HG03103 (cell line): ENCODE measurements at regions not wholly inside any gene's neighbourhood (a gene's known extent, or its start where the extent isn't known, plus 50 kb on each side); places are given as distances from the start of the nearest gene placed in this dataset.

Experiments
- ATAC-seq: cut with Tn5 transposase; IDR thresholded peaks from one replicate; pipeline ENCODE4 v1.9.1; 2021; ENCODE audit warnings: low read depth; ENCODE audit not compliant: unreplicated experiment

GRCh38 chr5:35325836-35326235 lies 95.5 kb upstream of the PRLR start:
- no peak for ATAC-seq

DNA sequence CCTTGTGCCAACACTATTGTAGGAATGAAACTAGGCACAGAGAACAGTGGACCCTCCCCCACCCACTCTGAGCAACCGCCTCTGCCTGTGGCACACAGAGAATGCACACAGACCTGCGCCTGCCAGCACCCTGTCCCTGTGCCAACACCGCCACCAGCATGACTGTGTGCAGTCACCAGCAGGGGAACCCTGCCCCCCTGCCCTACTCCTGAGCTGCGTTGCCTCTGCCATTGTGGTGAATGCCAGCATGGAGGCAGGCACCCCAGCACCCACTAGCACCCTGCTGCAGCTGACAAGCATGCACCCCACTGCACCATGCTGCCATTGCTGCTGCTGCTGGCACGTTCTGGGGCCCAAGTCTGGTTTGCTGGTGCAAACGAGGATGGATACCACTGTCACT lies 94.4 kb upstream of the PRLR start:
- no peak for ATAC-seq

- ATAC-seq, result no peak
These were observed 93.9 kb upstream of the PRLR start for GRCh38 chr5:35324201-35324600.

DNA sequence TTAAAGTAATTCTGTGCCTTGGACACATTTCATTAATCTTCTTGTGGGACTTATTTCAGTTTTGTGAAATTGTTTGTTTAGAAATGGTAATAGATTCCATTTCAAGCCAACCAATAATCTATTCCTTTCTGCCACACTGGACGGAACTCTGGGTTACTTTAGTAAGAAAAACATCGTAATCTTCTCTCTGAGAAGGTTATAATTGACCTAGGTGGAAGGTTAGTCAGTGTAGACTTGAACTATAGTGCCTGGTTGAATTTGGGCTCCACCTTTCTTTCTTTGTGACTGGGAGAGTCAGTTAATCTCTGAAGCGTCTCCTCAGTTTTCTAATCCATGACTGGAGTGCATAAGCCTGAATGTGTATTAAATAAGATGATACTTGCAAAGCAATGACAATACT lies 89.7 kb upstream of the PRLR start:
- ATAC-seq, result peak; percentile 4

- ATAC-seq, result peak; percentile 95
These were observed 89.2 kb upstream of the PRLR start for GRCh38 chr5:35319333-35320002.

GRCh38 chr5:35317586-35317985 lies 87.3 kb upstream of the PRLR start:
- ATAC-seq, result no peak

GRCh38 chr5:35316611-35317274 lies 86.5 kb upstream of the PRLR start:
- no peak for ATAC-seq

DNA sequence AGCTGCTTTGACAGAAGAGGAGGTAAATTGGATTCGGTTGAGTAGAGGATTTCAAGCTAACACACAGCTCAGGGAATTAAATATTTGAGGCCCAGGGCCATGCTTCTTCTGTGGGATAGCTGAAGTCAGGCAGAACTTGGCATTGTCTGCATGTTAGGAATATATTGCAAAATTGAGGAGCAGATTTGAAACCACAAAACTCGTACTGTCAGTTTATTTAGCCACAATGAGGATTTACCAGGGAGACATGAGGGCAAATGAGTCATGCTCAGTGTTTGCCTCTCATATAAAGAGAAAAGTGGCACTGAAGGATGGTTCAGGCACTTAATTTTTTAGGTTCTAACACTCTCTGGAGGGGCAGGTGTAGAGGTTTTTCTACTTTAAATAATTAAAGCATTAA lies 83.0 kb upstream of the PRLR start:
- ATAC-seq, result no peak

GRCh38 chr5:35312267-35312666 lies 82.0 kb upstream of the PRLR start:
- ATAC-seq, result no peak

DNA sequence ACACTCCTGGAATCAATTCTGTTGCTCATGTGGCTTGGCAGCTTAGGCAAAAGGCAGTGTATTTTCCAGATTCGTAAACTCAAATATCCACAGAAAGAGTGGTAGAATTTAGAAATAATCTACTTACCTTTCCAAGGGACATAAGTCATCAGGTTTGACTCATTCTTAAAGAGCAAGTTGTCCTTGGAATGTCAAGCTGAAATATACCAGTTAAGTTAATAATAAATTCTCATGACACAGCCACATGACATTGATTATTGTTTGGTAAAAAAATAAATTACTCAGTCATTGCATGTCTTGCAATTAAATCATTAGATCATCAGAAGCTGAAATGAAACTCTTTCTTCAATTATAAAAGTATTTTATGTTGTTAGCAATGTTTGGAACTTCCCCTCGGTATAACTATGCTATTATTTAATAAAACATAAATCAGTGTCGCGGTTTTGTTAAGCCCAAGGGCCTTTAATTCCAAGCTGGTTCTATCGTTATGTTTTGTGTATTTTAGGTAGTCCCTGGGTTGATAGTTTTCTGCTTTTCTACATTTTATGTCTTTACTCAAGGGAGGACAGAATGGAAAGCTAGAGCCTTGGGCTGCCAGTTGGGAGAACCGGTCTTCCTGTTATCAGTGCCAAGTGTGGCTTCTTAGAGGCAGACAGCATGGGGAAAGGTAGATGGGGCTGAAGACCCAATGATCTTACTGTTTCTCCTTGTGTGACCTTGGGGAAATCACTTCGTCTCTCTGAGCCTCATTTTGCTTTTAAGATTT lies 79.3 kb upstream of the PRLR start:
- ATAC-seq, result no peak

DNA sequence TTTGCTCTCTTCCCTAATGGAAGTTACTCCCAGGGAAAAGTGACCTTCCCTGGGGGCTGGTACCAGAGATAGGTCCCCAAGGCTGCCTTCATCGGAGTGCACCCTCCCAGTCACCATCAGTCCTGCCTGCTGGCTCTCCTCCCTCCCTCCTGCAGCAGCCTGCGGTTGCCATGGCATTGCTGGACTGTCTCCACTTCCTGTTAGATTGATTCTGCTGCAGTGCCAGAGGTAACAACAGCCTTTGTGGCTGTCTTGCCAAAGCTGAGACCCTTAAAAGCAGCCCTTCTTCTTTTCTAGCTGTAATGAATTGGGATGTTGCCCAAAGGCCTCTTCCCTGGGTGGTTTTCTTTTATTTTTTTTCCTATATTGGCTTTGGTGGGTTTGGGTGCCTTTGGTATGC lies 78.1 kb upstream of the PRLR start:
- ATAC-seq, result peak; percentile 57

- no peak for ATAC-seq
These were observed 76.6 kb upstream of the PRLR start for GRCh38 chr5:35306716-35307365.

GRCh38 chr5:35305336-35306020 lies 75.2 kb upstream of the PRLR start:
- ATAC-seq, result no peak

- ATAC-seq, result no peak
These were observed 74.0 kb upstream of the PRLR start for GRCh38 chr5:35304291-35304690.

GRCh38 chr5:35303152-35303551 lies 72.9 kb upstream of the PRLR start:
- ATAC-seq, result no peak

- peak; percentile 78 for ATAC-seq
These were observed 72.3 kb upstream of the PRLR start for GRCh38 chr5:35302544-35302943.

DNA sequence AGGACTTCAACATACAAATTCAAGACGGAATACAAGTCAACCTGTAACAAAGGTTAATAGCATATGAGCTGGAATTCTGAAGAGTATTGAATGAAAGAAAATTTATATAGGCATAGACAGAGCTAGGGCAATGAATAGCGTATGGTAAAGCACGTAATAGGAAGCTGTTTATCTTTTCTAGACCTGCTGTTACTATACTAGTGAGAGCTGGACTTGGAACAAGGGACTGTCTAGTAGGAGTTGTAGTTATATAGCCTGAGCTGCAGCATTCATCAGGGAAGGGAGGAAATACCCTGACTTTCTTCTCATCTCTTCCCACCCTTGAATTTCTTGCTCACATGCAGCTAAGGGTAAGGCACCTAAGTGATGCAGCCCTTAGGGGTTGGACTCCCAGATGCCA lies 67.5 kb upstream of the PRLR start:
- no peak for ATAC-seq

- ATAC-seq, result no peak
These were observed 64.7 kb upstream of the PRLR start for GRCh38 chr5:35294976-35295375.

DNA sequence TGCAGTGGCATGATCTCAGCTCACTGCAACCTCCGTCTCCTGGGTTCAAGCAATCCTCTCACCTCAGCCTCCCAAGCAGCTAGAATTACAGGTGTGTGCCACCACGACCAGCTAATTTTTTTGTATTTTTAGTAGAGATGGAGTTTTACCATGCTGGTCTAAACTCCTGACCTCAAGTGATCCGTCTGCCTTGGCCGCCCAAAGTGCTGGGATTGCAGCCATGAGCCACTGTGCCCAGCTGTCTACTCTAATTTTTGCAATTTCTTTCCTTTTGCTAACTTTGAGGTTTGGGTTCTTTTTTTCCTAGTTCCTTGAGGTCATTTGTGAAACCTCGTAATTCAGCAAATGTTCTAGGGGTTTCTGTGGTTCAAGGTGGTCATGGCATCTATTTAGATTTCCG lies 63.7 kb upstream of the PRLR start:
- no peak for ATAC-seq

GRCh38 chr5:35285435-35285834 lies 55.1 kb upstream of the PRLR start:
- no peak for ATAC-seq

DNA sequence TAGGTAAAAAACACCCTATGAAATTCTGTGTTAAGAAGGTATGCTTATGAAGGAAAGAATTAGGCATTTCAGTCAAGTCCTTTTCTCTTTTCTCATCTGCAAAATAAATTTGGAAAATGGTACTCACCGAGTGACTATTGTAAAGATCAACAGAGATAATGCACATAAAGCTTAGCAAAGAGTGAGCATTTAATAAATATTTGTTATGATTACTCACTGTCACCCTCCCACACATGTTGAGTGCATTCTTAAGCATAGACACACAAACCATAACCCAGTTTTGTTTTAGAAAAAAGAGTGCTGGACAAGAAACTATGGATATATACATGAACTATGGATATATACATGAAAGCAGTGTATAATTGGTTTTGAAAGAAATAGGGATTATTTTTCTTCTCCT lies 54.7 kb upstream of the PRLR start:
- no peak for ATAC-seq
